A673 (cell line): ENCODE measurements at regions not wholly inside any gene's neighbourhood (a gene's known extent, or its start where the extent isn't known, plus 50 kb on each side); places are given as distances from the start of the nearest gene placed in this dataset.

Experiments
- BruUV-seq: library from RNA; stranded (reverse); fragments of 400-500 nt; replicated peaks from 2 replicates; lab custom pipeline; 2021; lab: Mats Ljungman, UMichigan
- CTCF ChIA-PET: fragments of 300-600 bp; sonication (Branson Sonifier 250); formaldehyde crosslinking; loops from one replicate; lab custom pipeline; 2022; ENCODE audit warnings: antibody characterized with exemption; lab: Charles Lee
- POLR2A ChIA-PET: fragments of 300-600 bp; sonication (Branson Sonifier 250); formaldehyde crosslinking; loops from one replicate; lab custom pipeline; 2022; ENCODE audit warnings: antibody characterized with exemption; ENCODE audit not compliant: low non-redundant PET; lab: Charles Lee
- DNase-seq: peaks from one replicate; pipeline ENCODE4 v3.0.0-alpha.2; 2015; ENCODE audit warnings: low spot score
- H3K27ac ChIP-seq: fragments of 200-600 bp; sonication (generic); 2 replicates; pipeline ENCODE4 v1.5.1; 2016; ENCODE audit warnings: mixed run types, low read depth, mild to moderate bottlenecking, mixed read lengths, antibody characterized with exemption, low read length; ENCODE audit not compliant: poor library complexity, severe bottlenecking
- H3K27me3 ChIP-seq: fragments of 200-600 bp; sonication (generic); replicated peaks from 2 replicates; pipeline ENCODE4 v1.6.1; 2017; ENCODE audit warnings: mixed run types, low read depth, mild to moderate bottlenecking, mixed read lengths, antibody characterized with exemption, low read length; ENCODE audit not compliant: insufficient read depth, poor library complexity
- H3K36me3 ChIP-seq: fragments of 200-600 bp; sonication (generic); 2 replicates; pipeline ENCODE4 v1.6.1; 2016; ENCODE audit warnings: mixed run types, mild to moderate bottlenecking, mixed read lengths, antibody characterized with exemption, low read length; ENCODE audit not compliant: insufficient read depth, poor library complexity, severe bottlenecking
- H3K4me1 ChIP-seq: fragments of 200-600 bp; sonication (generic); 2 replicates; pipeline ENCODE4 v1.6.1; 2017; ENCODE audit warnings: mixed run types, mild to moderate bottlenecking, mixed read lengths, antibody characterized with exemption, low read length; ENCODE audit not compliant: insufficient read depth, poor library complexity, severe bottlenecking
- H3K4me3 ChIP-seq: fragments of 200-600 bp; sonication (generic); 2 replicates; pipeline ENCODE4 v1.5.1; 2016; ENCODE audit warnings: low read depth, mixed run types, mild to moderate bottlenecking, mixed read lengths, low read length; ENCODE audit not compliant: poor library complexity, severe bottlenecking
- H3K9me3 ChIP-seq: fragments of 200-600 bp; sonication (generic); 2 replicates; pipeline ENCODE4 v1.6.1; 2016; ENCODE audit warnings: mixed run types, low read depth, mild to moderate bottlenecking, mixed read lengths, antibody characterized with exemption, low read length; ENCODE audit not compliant: poor library complexity, severe bottlenecking
- EZH2 ChIP-seq: fragments of 200-600 bp; sonication (generic); IDR thresholded peaks from 2 replicates; pipeline ENCODE4 v1.6.1; 2017; ENCODE audit warnings: borderline replicate concordance, low read depth, mild to moderate bottlenecking, mixed read lengths, antibody characterized with exemption, low read length; ENCODE audit not compliant: poor library complexity, severe bottlenecking
- intact Hi-C: fragments of 100-400 bp; cut with micrococcal nuclease; formaldehyde crosslinking; loops from one replicate; pipeline ENCODE4 v1.10.0; 2022; ENCODE audit not compliant: unreplicated experiment
- TF ChIP-seq, protein P1 (sequence below): fragments of 300-800, 200-600 bp; sonication (generic); conservative IDR thresholded peaks from 2 replicates; pipeline ENCODE4 v1.5.1; 2017; ENCODE audit warnings: low read depth, mild to moderate bottlenecking, antibody characterized with exemption, low read length, moderate library complexity, mixed read lengths

- Histone ChIP-seq H3K4me3 (no peak overlapping the region), H3K4me1 (no peaks in the 10 kb centered on the region), H3K27ac (no peak overlapping the region), H3K27me3 (no peaks in the 10 kb centered on the region), H3K36me3 (no peaks in the 10 kb centered on the region), H3K9me3 (no peaks in the 10 kb centered on the region)
- intact Hi-C loops: no loop called here
- DNase-seq: no peak
- no TSS peak for BruUV-seq
- CTCF ChIA-PET: no interaction called here
- POLR2A ChIA-PET: no interaction called here
- no peak for TF ChIP-seq EZH2
- TF ChIP-seq, protein P1, sequence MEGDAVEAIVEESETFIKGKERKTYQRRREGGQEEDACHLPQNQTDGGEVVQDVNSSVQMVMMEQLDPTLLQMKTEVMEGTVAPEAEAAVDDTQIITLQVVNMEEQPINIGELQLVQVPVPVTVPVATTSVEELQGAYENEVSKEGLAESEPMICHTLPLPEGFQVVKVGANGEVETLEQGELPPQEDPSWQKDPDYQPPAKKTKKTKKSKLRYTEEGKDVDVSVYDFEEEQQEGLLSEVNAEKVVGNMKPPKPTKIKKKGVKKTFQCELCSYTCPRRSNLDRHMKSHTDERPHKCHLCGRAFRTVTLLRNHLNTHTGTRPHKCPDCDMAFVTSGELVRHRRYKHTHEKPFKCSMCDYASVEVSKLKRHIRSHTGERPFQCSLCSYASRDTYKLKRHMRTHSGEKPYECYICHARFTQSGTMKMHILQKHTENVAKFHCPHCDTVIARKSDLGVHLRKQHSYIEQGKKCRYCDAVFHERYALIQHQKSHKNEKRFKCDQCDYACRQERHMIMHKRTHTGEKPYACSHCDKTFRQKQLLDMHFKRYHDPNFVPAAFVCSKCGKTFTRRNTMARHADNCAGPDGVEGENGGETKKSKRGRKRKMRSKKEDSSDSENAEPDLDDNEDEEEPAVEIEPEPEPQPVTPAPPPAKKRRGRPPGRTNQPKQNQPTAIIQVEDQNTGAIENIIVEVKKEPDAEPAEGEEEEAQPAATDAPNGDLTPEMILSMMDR: no peak
Measured at GRCh38 chr1:185480545-185480944, 163.5 kb upstream of the IVNS1ABP start.

DNA sequence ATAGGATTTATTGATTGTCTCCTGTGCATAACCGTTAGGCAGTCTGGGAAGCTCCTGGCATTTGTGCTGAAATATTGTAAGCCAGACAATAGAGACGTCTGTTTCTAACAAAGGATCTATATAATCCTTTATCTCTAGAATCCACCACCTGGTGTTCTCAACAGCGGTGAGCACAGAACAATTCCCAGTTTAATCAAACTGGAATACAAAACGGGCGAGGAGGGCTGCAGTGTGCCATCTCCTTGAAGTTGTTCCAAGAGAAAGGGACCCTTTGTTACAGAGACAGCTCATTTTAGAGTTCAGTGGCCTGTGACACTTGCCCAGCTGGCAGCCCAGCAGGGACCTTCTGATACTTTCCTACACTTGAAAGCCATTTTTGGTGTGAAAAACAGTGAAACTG is 162.8 kb upstream of the IVNS1ABP start:
- POLR2A ChIA-PET: no interaction called here
- TF ChIP-seq, protein P1: no peak
- TF ChIP-seq EZH2: no peak
- CTCF ChIA-PET: no interaction called here

GRCh38 chr1:185478877-185479276 is 161.8 kb upstream of the IVNS1ABP start:
- ChIA-PET POLR2A (no interaction called here), CTCF (no interaction called here)
- Histone ChIP-seq H3K9me3 (no peaks in the 10 kb centered on the region), H3K4me3 (no peak overlapping the region), H3K4me1 (no peaks in the 10 kb centered on the region), H3K27ac (no peak overlapping the region), H3K36me3 (no peaks in the 10 kb centered on the region), H3K27me3 (no peaks in the 10 kb centered on the region)
- DNase-seq: no peak
- intact Hi-C loops: no loop called here
- BruUV-seq: no TSS peak
- TF ChIP-seq EZH2: no peak
- TF ChIP-seq, protein P1: no peak

More for the DNA sequence above, 162.8 kb upstream of the IVNS1ABP start:
- intact Hi-C loops: no loop called here
- Histone ChIP-seq H3K27me3 (no peaks in the 10 kb centered on the region), H3K4me1 (no peaks in the 10 kb centered on the region), H3K9me3 (no peaks in the 10 kb centered on the region), H3K36me3 (no peaks in the 10 kb centered on the region), H3K27ac (no peak overlapping the region), H3K4me3 (no peak overlapping the region)
- no TSS peak for BruUV-seq
- DNase-seq: no peak
